Panc1 (cell line): ENCODE measurements at regions not wholly inside any gene's neighbourhood (a gene's known extent, or its start where the extent isn't known, plus 50 kb on each side); places are given as distances from the start of the nearest gene placed in this dataset.
"Not testable (repeated sequence)": the region's sequence is repeated elsewhere in the genome, so short reads cannot be mapped to it uniquely, and the experiment has no call there.

ENCODE experiments used
- ATAC-seq: fragments of 200-7000 bp; cut with Tn5 transposase; 2 replicates; pipeline ENCODE4 v1.9.1; 2020; ENCODE audit warnings: mild to moderate bottlenecking, moderate library complexity
- BruUV-seq: library from RNA; stranded (reverse); fragments of 400-500 nt; replicated peaks from 2 replicates; lab custom pipeline; 2021; lab: Mats Ljungman, UMichigan
- CTCF ChIA-PET: fragments of 300-600 bp; sonication (Branson Sonifier 250); formaldehyde crosslinking; loops from one replicate; lab custom pipeline; 2022; ENCODE audit warnings: antibody characterized with exemption; lab: Charles Lee
- POLR2A ChIA-PET: fragments of 300-600 bp; sonication (Branson Sonifier 250); formaldehyde crosslinking; loops from one replicate; lab custom pipeline; 2022; ENCODE audit warnings: antibody characterized with exemption; lab: Charles Lee
- DNase-seq: peaks from one replicate; pipeline ENCODE4 v3.0.0-alpha.2; 2010; ENCODE audit warnings: low read depth, low spot score
- H3K27ac ChIP-seq: 2 replicates; pipeline ENCODE4 v1.5.1; 2011; ENCODE audit warnings: mild to moderate bottlenecking, low read length, inconsistent platforms
- H3K27me3 ChIP-seq: fragments of 200-500 bp; sonication (Bioruptor generic); 2 replicates; pipeline ENCODE4 v1.6.0; 2014; ENCODE audit warnings: low read length, inconsistent platforms; ENCODE audit not compliant: control insufficient read depth, insufficient read depth
- H3K36me3 ChIP-seq: fragments of 200-500 bp; sonication (Bioruptor generic); 2 replicates; pipeline ENCODE4 v1.5.1; 2014; ENCODE audit warnings: inconsistent platforms, mild to moderate bottlenecking, low read length, moderate library complexity; ENCODE audit not compliant: control insufficient read depth, insufficient read depth
- H3K4me1 ChIP-seq: 2 replicates; pipeline ENCODE4 v1.5.1; 2011; ENCODE audit warnings: inconsistent platforms, mild to moderate bottlenecking, low read length, moderate library complexity; ENCODE audit not compliant: control insufficient read depth, insufficient read depth
- H3K4me3 ChIP-seq, 2 experiments: 2 replicates each; pipeline ENCODE4 v1.5.1; 2011 to 2012; ENCODE audit warnings: low read depth in 2 of 2, low read length in 2 of 2, mild to moderate bottlenecking in 2 of 2, inconsistent platforms in 1 of 2, moderate library complexity in 1 of 2
- H3K9me3 ChIP-seq: fragments of 200-500 bp; sonication (Bioruptor generic); 2 replicates; pipeline ENCODE4 v1.5.1; 2014; ENCODE audit warnings: low read depth, mild to moderate bottlenecking, inconsistent platforms, low read length, moderate library complexity; ENCODE audit not compliant: control insufficient read depth, insufficient read depth
- POLR2AphosphoS5 ChIP-seq: IDR thresholded peaks from 2 replicates; pipeline ENCODE4 v1.6.1; 2012; ENCODE audit warnings: mild to moderate bottlenecking, low read depth, low read length, moderate library complexity
- SIN3A ChIP-seq: IDR thresholded peaks from 2 replicates; pipeline ENCODE4 v1.6.1; 2012; ENCODE audit warnings: low read depth, mild to moderate bottlenecking, low read length, moderate library complexity, borderline replicate concordance; ENCODE audit not compliant: insufficient read depth
- TCF7L2 ChIP-seq: IDR thresholded peaks from 2 replicates; pipeline ENCODE4 v1.6.1; 2011; ENCODE audit warnings: mild to moderate bottlenecking, low read depth, low read length, inconsistent platforms
- in situ Hi-C: cut with HindIII; loops from 2 replicates; pipeline ENCODE4 v1.10.0; 2016; ENCODE audit warnings: low sequenced_read_pairs, low pct_unique_long_range_greater_than_20kb
- intact Hi-C: fragments of 100-400 bp; cut with micrococcal nuclease; formaldehyde crosslinking; loops from one replicate; pipeline ENCODE4 v1.10.0; 2022; ENCODE audit not compliant: unreplicated experiment
- TF ChIP-seq, protein P1 (sequence below): fragments of 450-650 bp; IDR thresholded peaks from 2 replicates; pipeline ENCODE4 v1.5.1; 2017; ENCODE audit warnings: mild to moderate bottlenecking
- TF ChIP-seq, protein P2 (sequence below), 2 experiments: IDR thresholded peaks; 2 replicates each; pipeline ENCODE4 v1.6.1; 2011 to 2012; ENCODE audit warnings: low read depth in 2 of 2, control low read depth in 1 of 2, low read length in 1 of 2, mild to moderate bottlenecking in 1 of 2, moderate library complexity in 1 of 2; ENCODE audit not compliant: insufficient read depth in 1 of 2

- in situ Hi-C loops (no loop called here), intact Hi-C loops (no loop called here)
- CTCF ChIA-PET: no interaction called here
- no peaks in the 10 kb centered on the region for H3K36me3 ChIP-seq
- H3K9me3 ChIP-seq: peaks cover 11% of the 10 kb centered on the region; the same call in 1 of the 2 replicates
- no peak overlapping the region for H3K4me3 ChIP-seq
- POLR2A ChIA-PET: no interaction called here
- no peak for ATAC-seq
- H3K27me3 ChIP-seq: no peaks in the 10 kb centered on the region
- no peak for DNase-seq
- TF ChIP-seq POLR2AphosphoS5: no peak
- TF ChIP-seq SIN3A: no peak
- TF ChIP-seq, protein P1, sequence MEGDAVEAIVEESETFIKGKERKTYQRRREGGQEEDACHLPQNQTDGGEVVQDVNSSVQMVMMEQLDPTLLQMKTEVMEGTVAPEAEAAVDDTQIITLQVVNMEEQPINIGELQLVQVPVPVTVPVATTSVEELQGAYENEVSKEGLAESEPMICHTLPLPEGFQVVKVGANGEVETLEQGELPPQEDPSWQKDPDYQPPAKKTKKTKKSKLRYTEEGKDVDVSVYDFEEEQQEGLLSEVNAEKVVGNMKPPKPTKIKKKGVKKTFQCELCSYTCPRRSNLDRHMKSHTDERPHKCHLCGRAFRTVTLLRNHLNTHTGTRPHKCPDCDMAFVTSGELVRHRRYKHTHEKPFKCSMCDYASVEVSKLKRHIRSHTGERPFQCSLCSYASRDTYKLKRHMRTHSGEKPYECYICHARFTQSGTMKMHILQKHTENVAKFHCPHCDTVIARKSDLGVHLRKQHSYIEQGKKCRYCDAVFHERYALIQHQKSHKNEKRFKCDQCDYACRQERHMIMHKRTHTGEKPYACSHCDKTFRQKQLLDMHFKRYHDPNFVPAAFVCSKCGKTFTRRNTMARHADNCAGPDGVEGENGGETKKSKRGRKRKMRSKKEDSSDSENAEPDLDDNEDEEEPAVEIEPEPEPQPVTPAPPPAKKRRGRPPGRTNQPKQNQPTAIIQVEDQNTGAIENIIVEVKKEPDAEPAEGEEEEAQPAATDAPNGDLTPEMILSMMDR: no peak
- TF ChIP-seq, protein P2, sequence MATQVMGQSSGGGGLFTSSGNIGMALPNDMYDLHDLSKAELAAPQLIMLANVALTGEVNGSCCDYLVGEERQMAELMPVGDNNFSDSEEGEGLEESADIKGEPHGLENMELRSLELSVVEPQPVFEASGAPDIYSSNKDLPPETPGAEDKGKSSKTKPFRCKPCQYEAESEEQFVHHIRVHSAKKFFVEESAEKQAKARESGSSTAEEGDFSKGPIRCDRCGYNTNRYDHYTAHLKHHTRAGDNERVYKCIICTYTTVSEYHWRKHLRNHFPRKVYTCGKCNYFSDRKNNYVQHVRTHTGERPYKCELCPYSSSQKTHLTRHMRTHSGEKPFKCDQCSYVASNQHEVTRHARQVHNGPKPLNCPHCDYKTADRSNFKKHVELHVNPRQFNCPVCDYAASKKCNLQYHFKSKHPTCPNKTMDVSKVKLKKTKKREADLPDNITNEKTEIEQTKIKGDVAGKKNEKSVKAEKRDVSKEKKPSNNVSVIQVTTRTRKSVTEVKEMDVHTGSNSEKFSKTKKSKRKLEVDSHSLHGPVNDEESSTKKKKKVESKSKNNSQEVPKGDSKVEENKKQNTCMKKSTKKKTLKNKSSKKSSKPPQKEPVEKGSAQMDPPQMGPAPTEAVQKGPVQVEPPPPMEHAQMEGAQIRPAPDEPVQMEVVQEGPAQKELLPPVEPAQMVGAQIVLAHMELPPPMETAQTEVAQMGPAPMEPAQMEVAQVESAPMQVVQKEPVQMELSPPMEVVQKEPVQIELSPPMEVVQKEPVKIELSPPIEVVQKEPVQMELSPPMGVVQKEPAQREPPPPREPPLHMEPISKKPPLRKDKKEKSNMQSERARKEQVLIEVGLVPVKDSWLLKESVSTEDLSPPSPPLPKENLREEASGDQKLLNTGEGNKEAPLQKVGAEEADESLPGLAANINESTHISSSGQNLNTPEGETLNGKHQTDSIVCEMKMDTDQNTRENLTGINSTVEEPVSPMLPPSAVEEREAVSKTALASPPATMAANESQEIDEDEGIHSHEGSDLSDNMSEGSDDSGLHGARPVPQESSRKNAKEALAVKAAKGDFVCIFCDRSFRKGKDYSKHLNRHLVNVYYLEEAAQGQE (IDR thresholded peaks at IDR 0.05; ENCODE audit: insufficient read depth in 1 of 2, low read depth in 2 of 2, low read length in 1 of 2): no peak
- no peak for TF ChIP-seq TCF7L2
- no TSS peak for BruUV-seq
- no peak overlapping the region for H3K27ac ChIP-seq
- H3K4me1 ChIP-seq: no peaks in the 10 kb centered on the region
These were observed 91.8 kb downstream of the WTIP start for GRCh38 chr19:34573226-34573864.

DNA sequence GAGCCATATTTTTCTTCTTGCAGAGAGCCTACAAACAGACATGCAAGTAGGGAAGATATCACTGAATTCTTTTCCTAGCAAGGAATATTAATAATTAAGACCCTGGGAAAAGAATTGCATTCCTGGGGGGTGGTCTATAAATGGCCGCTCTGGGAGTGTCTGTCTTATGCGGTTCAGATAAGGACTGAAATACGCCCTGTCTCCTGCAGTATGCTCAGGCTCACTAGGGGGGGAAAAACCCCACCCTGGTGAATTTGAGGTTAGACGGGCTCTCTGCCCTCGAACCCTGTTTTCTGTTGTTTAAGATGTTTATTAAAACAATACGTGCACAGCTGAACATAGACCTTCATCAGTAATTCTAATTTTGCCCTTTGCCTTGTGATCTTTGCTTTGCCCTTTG, 88.6 kb downstream of the WTIP start:
- H3K36me3 ChIP-seq, DNase-seq, CTCF ChIA-PET, H3K4me1 ChIP-seq, BruUV-seq, POLR2A ChIA-PET, intact Hi-C loops, ATAC-seq, H3K27me3 ChIP-seq, in situ Hi-C loops, H3K27ac ChIP-seq, H3K4me3 ChIP-seq: not testable (repeated sequence)
- peaks cover 11% of the 10 kb centered on the region; the same call in 1 of the 2 replicates for H3K9me3 ChIP-seq

DNA sequence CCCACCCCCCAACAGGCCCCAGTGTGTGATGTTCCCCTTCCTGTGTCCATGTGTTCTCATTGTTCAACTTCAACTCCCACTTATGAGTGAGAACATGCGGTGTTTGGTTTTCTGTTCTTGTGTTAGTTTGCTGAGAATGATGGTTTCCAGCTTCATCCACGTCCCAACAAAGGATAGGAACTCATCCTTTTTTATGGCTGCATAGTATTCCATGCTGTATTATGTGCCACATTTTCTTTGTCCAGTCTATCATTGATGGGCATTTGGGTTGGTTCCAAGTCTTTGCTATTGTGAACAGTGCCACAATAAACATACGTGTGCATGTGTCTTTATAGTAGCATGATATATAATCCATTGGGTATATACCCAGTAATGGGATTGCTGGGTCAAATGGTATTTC, 80.8 kb downstream of the WTIP start:
- in situ Hi-C loops, BruUV-seq: not testable (repeated sequence)

More for the DNA sequence above, 80.8 kb downstream of the WTIP start:
- H3K27ac ChIP-seq, intact Hi-C loops, ATAC-seq, H3K4me1 ChIP-seq, DNase-seq, H3K36me3 ChIP-seq, H3K9me3 ChIP-seq, H3K4me3 ChIP-seq, H3K27me3 ChIP-seq: not testable (repeated sequence)
- ChIA-PET POLR2A (interaction anchor here (0.7 kb wide), 1 partner anchor 137 kb away, joined by 3 read pairs; no protein-coding TSS in a partner anchor), CTCF (interaction anchor here (0.7 kb wide), 1 partner anchor 23 kb away, joined by 3 read pairs; no protein-coding TSS in a partner anchor)
